GM15510 (cell line): ENCODE measurements at regions not wholly inside any gene's neighbourhood (a gene's known extent, or its start where the extent isn't known, plus 50 kb on each side); places are given as distances from the start of the nearest gene placed in this dataset.
A peak's percentile ranks its signal among the peaks of the same experiment; 100 is the strongest.

ENCODE experiments used
- POLR2A ChIP-seq: IDR thresholded peaks from 3 replicates; pipeline ENCODE4 v1.6.1; 2011; ENCODE audit warnings: borderline replicate concordance; ENCODE audit not compliant: insufficient read length; ENCODE audit errors: extremely low read depth

DNA sequence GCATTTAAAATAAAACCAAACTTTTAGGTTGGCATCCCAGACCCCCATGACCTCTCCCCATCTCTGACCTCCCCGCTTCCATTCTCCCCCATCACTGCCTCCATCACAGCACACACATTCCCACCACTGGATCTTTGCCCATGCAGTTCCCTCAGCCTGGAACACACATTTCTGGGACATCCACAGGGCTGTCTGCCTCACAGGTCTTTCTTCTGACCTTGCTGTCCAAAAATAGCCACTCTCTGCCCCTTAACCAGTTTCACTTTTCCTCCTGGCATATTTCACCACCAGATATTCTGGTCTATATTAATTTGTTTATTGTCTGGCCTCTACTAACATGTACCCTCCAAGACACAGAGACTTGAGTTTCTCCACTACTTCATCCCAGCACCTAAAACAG is 75.2 kb upstream of the PRDM11 start:
- TF ChIP-seq POLR2A, result no peak

DNA sequence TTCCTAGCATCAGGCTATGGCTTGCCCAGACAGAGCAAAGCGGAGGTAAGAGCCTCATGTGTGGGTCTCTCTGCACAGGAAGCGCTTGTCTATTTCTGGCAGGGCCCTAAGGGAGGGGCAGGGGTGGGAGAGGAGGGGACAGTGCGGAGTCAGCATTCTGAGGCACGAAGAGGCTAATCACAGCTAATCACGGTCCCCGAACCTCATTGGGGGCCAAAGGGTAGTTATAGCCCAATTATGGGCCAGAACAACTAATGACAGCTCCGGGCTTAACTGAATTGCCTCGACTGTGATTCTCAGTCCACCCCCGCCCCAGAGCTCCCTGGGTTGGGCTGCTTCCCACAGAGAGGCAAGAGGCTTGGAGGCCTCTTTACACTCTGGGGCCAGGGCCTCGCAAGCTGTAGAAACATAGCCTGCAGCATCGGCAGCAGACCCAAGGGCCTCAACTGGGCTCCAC is 72.7 kb upstream of the PRDM11 start:
- no peak for TF ChIP-seq POLR2A

DNA sequence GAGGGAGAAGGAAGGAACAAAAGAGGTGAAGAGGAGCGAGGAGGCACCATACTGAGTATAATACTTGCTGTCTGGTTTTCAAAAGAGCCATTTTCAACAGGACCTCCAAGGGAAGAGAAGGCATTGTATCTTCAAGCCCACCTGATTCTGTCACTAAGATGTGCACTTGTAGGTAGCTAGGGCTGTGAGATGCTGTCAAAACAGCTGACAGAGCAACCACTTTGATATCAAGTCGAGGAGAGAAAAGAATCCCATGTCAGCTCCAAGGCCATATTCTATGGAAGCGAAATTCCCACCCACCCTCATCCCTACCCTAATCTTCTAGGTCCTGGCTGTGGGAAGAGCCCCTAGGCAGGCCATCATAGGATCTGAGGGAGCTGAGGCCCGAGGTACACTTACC is 70.9 kb upstream of the PRDM11 start:
- no peak for TF ChIP-seq POLR2A

DNA sequence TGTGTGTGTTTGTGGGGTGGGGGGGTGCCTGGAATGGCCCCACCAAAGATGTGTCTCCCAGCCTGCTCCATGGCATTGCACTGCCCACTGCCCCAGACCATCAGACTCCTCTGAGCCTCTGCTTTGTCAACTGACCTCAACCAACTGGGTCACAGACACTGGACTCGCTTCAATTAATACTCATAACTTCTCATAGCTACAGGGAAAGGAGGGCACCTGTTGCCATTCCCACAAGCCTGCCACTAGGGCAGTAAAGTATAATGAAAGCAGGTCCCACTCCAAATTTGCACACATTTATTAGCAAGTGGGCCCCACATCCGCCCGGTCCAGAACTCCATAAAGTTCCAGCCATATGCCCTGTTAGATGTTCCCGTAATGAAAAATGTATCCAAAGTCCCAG is 70.5 kb upstream of the PRDM11 start:
- no peak for TF ChIP-seq POLR2A

DNA sequence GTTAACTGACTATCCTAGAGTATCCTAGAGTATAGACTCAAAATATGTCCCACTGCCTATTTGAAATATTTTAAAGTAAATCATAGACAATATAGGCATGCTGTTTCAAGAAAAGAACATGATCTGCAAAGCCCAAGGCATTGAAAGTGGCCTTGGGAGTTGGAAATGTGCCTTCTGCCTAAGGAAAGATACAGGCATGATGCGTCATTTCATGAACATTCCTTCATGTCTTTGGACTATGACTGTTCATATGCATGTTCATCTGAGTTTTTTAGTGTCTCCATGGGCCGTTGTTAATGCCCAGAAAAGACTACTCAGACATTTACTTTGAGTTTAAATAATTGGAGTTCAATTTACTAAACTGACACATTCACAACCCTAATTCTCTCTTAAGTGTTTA is 69.7 kb upstream of the PRDM11 start:
- TF ChIP-seq POLR2A, result no peak

DNA sequence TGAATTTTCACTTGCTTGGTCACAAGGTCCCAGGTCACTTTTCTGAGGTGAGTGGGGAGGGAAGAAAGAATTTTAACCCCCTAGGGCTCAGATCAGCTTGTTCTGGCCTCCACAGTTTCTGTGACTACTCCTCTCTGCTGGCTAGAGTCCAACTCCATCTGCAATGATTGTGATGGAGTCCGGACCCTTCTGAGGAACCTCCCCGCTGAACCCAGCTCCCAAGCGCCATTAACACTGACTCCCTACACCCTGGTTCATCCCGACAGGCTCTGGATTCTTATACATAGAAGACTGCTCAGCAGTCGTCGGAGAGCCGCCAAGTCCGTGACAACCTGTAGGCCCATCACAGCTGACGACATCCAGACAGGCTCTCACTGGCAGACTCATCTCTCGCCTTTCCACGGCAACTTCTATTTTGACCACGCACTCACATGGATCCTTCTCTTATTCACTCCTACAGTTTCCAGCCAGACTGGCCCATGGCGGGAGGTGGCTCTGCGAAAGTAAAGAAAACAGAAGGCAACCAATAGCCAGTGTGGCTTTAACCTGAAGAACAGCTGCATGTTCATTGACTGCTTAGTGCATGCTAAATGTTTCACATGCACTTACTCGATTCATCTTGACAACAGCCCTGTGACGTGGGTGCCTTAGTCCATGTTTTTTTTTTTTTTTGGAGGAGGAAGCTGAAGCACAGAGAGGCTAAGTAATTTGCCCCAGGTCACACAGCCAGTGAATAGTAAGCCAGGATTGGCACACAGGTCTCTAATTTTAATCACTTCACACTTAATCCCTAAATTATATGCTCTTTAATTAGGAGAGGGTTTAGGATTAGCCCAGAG is 68.0 kb upstream of the PRDM11 start:
- no peak for TF ChIP-seq POLR2A

DNA sequence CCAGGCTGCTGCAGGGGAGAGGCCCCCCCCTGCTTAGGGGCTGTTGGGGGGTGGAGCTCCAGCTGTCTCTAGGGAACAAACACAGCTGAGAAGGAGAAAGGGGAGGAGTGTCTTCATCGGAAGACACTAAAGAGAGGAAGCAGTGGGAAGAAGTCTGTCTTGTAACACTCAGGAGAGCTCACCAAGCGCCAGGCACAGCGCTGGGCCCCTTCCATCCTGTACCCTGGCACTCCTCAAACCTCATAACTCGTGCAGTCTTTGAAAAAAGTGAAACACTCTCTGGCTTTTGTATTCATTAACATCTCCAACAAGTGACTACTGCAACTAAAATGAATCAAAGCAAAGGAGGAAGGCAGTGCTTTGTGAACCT is 67.4 kb upstream of the PRDM11 start:
- TF ChIP-seq POLR2A, result no peak

DNA sequence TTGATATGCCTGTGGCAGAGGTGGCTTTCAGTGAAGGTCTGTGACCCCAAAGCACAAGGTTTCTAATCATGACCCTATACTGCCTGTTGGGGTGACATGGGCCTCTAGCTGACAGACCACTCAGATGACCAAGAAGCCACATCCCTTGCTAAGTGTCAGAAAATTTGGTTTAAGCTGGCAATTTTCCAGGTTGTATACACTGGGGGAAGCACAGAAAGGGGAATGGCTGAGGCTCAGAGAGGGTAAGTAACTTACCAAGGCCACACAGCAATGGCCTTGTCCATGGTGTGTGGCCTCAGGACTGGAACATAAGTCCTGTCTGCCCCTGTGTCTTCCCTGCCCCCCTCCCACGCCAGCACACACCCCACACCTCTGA is 66.9 kb upstream of the PRDM11 start:
- no peak for TF ChIP-seq POLR2A

DNA sequence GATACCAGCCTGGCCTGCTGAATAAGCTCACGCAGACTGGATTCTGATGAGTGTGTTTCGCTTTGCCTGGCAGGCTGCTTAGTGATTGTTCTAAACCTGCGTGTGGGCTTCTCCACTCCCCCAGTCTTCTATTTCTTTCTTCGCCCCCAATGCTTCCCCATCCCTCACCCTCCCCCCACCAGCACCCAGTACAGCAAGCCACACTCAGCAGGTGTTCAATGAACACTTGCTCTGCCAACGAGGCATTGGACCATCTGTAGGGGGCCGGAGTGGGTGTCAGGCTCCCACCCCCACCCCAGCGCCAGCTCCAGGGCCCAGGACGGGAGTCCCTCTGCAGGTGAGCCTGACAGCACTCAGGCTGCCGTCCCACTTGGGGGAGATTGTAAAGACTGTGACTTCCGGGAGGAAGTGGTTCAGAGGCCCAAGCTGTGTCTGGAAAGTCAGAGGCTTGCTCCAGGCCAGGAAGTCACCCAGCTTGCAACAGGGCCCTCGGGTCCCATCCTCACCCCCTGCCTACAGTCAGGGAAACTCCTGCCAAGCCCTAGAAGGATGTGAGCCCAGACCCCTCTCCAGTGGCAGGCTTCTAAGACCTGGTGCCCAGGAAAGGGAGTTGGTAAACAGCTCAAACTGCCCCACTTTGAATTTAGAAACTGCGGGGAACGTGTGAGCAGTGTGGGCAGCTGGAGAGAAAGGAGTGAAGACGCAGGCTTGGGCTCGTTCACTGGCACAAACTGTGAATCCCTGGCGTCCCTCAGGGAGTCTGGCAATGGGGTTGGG is 66.3 kb upstream of the PRDM11 start:
- TF ChIP-seq POLR2A, result peak; percentile 19

DNA sequence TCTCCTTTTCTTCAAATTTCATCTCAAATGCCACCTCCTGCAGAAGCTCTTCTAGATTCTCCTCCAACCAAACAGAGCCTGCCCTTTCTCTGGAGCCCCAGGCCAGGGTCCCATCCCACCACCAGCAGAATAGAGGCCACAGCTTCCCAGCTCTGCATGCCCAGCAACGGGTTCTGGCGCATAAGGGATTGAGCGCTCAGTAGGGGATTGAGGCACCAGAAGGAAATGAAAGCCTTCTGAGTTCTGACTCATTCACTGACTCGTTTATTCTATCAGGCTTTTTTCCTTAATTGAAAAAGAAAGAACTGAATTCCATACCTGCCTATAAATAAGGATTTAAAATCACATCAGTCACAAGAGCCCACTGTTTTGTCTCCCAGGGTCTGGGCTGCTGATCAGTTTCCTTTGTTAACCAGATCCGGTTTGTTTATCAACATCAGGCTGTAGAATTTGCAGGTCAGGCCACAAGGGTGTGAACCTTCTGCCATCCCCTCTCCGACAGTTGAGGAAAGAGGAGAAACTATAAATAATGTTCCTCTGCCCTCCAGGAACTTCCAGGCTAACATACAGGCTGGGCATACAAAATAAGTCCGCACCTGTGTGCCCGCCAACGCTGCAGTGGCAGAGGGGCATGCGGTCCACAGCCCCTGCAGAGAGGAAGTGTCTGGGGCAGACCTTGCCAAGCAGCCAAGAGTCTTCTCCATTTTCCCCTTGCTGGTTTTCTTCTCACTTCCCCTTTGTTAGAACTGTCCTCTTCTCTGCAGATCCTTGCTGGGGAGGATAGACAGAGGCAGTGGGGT is 63.5 kb upstream of the PRDM11 start:
- TF ChIP-seq POLR2A, result no peak

DNA sequence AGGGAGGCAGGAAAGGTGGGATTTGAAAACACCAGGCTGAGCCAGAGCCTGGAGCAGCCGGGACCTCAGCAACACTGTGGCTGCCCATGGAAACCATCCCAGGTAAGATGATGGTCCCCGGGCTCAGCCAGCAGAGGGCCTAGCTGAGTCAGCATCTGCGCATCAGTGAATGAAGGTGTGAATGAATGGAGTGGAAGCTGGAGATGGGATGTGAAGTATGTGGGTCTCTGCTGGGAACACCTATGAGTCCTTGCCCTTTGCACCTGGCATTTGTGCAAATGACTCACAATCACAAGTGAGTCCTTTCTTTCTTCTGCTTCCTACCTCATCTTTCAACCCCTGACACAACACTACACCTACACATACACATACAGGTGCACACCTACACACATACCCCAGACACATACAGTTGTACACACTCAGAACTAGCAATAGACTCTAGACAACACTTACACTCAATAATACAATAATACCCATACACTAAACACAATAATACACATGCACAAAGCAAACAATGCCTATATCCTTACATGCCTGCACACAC is 62.8 kb upstream of the PRDM11 start:
- no peak for TF ChIP-seq POLR2A

DNA sequence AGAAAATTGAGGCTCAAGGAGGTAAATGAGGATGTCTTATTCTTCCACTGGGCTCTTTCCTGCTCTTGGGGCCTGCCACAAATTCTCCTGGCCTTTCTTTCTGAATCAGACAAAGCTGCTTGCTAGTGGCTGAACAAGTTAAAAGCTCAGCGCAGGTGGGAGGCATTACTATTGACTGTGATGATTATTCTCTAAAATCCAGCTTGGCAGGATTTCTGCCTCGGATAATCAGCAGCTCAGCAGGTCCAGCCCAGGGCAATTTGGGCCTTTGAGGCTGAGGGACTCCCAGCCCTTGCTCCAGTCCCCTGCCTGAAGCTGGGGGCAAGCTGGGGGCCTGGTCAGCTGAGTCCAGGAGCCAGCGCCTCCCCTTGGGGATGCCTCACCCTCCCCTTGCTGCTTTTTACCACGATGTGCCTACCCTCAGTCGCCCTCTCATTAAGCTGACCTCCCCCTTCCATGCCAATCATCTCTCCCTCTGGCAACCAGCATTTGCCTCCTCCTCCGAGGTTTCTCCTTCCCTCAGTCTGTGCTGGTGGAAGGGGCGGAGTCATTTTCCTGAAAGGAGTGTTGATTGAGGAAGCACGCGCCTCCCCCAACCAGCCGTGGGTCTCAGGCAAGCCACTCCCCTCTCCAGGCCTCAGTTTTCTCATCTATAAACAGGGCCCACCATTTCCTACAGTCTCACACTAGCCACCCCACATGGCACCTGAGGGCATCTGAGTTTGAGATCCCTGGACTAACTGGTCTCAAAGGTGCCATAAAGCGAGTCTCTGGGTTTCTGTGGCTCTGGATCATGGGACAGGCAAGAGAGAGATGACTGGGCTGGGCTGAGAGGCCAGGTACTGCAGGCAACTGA is 60.6 kb upstream of the PRDM11 start:
- TF ChIP-seq POLR2A, result no peak

DNA sequence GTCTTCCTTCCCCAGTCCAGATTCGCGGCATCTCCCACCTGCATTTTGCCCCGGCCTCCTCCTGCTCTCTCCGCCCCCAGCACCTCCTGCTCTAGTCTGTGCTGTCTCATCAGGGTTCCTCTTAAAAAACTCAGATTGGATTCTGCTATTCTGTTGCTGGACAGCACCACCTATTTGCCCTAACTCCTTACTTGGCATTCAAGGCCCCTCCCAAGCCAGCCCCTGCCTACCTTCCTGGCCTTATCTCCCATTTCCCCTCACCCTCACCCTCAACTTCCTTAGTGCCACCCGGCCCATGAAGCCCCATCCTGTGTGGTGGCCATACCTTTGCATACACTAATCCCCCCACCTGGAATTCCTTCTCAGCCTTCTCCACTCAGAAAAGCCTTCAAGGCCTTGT is 59.9 kb upstream of the PRDM11 start:
- TF ChIP-seq POLR2A, result no peak
